ENCODE measurements at regions not wholly inside any gene's neighbourhood (a gene's known extent, or its start where the extent isn't known, plus 50 kb on each side); places are given as distances from the start of the nearest gene placed in this dataset.

DNA sequence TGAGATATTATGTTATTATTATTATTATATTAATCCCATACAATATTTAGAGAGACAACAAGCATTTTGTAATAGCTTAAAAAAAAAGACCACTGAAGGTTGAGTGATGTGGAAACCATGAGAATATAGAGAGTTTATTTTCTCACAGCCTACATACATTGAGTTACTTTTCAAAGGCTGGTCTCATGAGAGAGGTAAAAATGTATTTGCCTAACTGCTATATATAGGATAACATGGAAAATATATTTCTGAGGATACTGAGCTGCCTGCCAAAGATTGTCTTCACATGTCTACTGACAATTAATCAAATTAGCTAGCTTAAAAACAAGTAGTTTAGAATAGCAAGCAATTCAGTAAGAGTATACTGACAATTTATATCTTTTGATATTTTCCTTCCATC lies 192.2 kb upstream of the NRIP1 start:
- TF ChIP-seq, protein P1, sequence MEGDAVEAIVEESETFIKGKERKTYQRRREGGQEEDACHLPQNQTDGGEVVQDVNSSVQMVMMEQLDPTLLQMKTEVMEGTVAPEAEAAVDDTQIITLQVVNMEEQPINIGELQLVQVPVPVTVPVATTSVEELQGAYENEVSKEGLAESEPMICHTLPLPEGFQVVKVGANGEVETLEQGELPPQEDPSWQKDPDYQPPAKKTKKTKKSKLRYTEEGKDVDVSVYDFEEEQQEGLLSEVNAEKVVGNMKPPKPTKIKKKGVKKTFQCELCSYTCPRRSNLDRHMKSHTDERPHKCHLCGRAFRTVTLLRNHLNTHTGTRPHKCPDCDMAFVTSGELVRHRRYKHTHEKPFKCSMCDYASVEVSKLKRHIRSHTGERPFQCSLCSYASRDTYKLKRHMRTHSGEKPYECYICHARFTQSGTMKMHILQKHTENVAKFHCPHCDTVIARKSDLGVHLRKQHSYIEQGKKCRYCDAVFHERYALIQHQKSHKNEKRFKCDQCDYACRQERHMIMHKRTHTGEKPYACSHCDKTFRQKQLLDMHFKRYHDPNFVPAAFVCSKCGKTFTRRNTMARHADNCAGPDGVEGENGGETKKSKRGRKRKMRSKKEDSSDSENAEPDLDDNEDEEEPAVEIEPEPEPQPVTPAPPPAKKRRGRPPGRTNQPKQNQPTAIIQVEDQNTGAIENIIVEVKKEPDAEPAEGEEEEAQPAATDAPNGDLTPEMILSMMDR (IDR thresholded peaks at IDR 0.05) = no peak
- TF ChIP-seq POLR2AphosphoS5 (IDR thresholded peaks at IDR 0.05) = no peak
- TF ChIP-seq POLR2A (IDR thresholded peaks at IDR 0.05) = no peak

Data from suprapubic skin (tissue), 4 donors.